ENCODE measurements at regions not wholly inside any gene's neighbourhood (a gene's known extent, or its start where the extent isn't known, plus 50 kb on each side); places are given as distances from the start of the nearest gene placed in this dataset.

GRCh38 chr6:120590611-120591010 is 743.7 kb downstream of the TBC1D32 start (continued):
- TF ChIP-seq MLLT1 (IDR thresholded peaks at IDR 0.05) (no peak), ZNF436 (CRISPR knock-in tag; IDR thresholded peaks at IDR 0.05) (no peak), CCAR2 (IDR thresholded peaks at IDR 0.05; ENCODE audit: low read depth, low read length) (no peak), ZNF24 (IDR thresholded peaks at IDR 0.05) (no peak), NR4A1 (CRISPR knock-in tag; IDR thresholded peaks at IDR 0.05) (no peak), NR4A1 (tag; IDR thresholded peaks at IDR 0.05) (no peak), XRCC3 (IDR thresholded peaks at IDR 0.05) (no peak)

- ChIA-PET POLR2A (no interaction called here), CTCF (ENCODE audit: low intra/inter-chr PET ratio) (no interaction called here)
- H3K36me3 ChIP-seq (ENCODE audit: control insufficient read depth, insufficient read depth, low read length): no peaks in the 10 kb centered on the region
- no peaks in the 10 kb centered on the region for H3K4me1 ChIP-seq (replicated peaks in 1 of 2; ENCODE audit: control insufficient read depth in 2 of 2, insufficient read depth in 2 of 2, low read length in 2 of 2)
- intact Hi-C loops (cut with micrococcal nuclease) (no loop called here), in situ Hi-C loops (cut with MboI) (no loop called here)
- no peaks in the 10 kb centered on the region for H4K20me1 ChIP-seq (replicated peaks; ENCODE audit: control insufficient read depth, insufficient read depth, low read length)
- H3K79me2 ChIP-seq (ENCODE audit: control insufficient read depth, insufficient read depth, low read length): no peaks in the 10 kb centered on the region
- WGBS (ENCODE audit: insufficient coverage, low coverage, missing lambda C conversion rate): 2% methylated on average over 4 of the region's 4 CpGs
- no peaks in the 10 kb centered on the region for H3K9me3 ChIP-seq (replicated peaks; ENCODE audit: control insufficient read depth, insufficient read depth, low read depth, low read length)
- no peak overlapping the region for H2AFZ ChIP-seq (ENCODE audit: low read depth, low read length)
- FAIRE-seq (no peak), DNase-seq (ENCODE audit: extremely low read depth in 1 of 4, low spot score in 3 of 4) (no peak), ATAC-seq (no peak)
- no peaks in the 10 kb centered on the region for H3K9me1 ChIP-seq (ENCODE audit: control insufficient read depth, insufficient read depth, low read length)
- H3K27me3 ChIP-seq (ENCODE audit: control insufficient read depth in 2 of 2, insufficient read depth in 2 of 2, low read length in 2 of 2): no peaks in the 10 kb centered on the region
- H3K4me2 ChIP-seq (ENCODE audit: insufficient read depth, low read length): no peak overlapping the region
- no peak overlapping the region for H3K27ac ChIP-seq (ENCODE audit: extremely low read depth, low read depth, low read length)
- H3K4me3 ChIP-seq: no peak overlapping the region
- H3K9ac ChIP-seq (ENCODE audit: insufficient read depth in 1 of 2, low read depth in 2 of 2, low read length in 2 of 2): no peak overlapping the region
- no TSS peak for BruUV-seq (replicated peaks)
- TF ChIP-seq KDM1A (IDR thresholded peaks at IDR 0.05) (no peak), ZBTB12 (CRISPR knock-in tag; IDR thresholded peaks at IDR 0.05) (no peak), DDX20 (tag; IDR thresholded peaks at IDR 0.05; ENCODE audit: low read depth) (no peak), ZNF609 (CRISPR knock-in tag; IDR thresholded peaks at IDR 0.05; ENCODE audit: borderline replicate concordance) (no peak), HMG20A (CRISPR knock-in tag; conservative IDR thresholded peaks at IDR 0.05) (no peak), ZSCAN29 (IDR thresholded peaks at IDR 0.05) (no peak), SP1 (CRISPR knock-in tag; IDR thresholded peaks at IDR 0.05) (no peak), ZNF449 (CRISPR knock-in tag; IDR thresholded peaks at IDR 0.05) (no peak)
Measured at GRCh38 chr6:120588424-120588823, 745.9 kb downstream of the TBC1D32 start.
